Adrenal gland (tissue), 9 donors: ENCODE measurements at regions not wholly inside any gene's neighbourhood (a gene's known extent, or its start where the extent isn't known, plus 50 kb on each side); places are given as distances from the start of the nearest gene placed in this dataset.

Experiments used
- DNase-seq, 7 donors: peaks; one replicate each; pipeline ENCODE4 v3.0.0-alpha.2; 2019 to 2020
- H3K27ac ChIP-seq, 5 donors: fragments of 200-600 bp; sonication (generic) in 4 of 5; 1 replicate in 3 of 5; 2 replicates in 2 of 5; pipeline versions ENCODE4 v1.5.1 to v1.8.0; 2016 to 2020; ENCODE audit warnings: mild to moderate bottlenecking in 1 of 5
- H3K27me3 ChIP-seq: fragments of 200-600 bp; 2 replicates; pipeline ENCODE4 v1.8.0; 2021
- H3K36me3 ChIP-seq, 2 donors: fragments of 200-600 bp; replicated peaks in 1 of 2; 1 replicate in 1 of 2; 2 replicates in 1 of 2; pipeline versions ENCODE4 v1.5.1 to v1.8.0; 2018 to 2022
- H3K4me1 ChIP-seq, 2 donors: fragments of 200-600 bp; replicated peaks in 1 of 2; 1 replicate in 1 of 2; 2 replicates in 1 of 2; pipeline versions ENCODE4 v1.5.1 to v1.8.0; 2018 to 2021
- H3K4me3 ChIP-seq, 4 donors: fragments of 200-600 bp; sonication (generic) in 3 of 4; one replicate each; pipeline ENCODE4 v1.5.1; 2016 to 2018
- H3K9me3 ChIP-seq, 3 donors: fragments of 200-600 bp; sonication (generic) in 1 of 3; replicated peaks in 1 of 3; 1 replicate in 2 of 3; 2 replicates in 1 of 3; pipeline versions ENCODE4 v1.5.1 to v1.8.0; 2016 to 2021
- CTCF ChIP-seq, 6 experiments: fragments of 450-650 bp in 4 of 6; fragments of 200-600 bp in 2 of 6; sonication (generic) in 1 of 6; IDR thresholded peaks; 1 replicate in 5 of 6; 2 replicates in 1 of 6; pipeline versions ENCODE4 v1.5.1 to v1.8.0; 2016 to 2021; ENCODE audit warnings: antibody characterized with exemption in 6 of 6, mild to moderate bottlenecking in 2 of 6, moderate library complexity in 1 of 6
- POLR2A ChIP-seq, 2 donors: fragments of 450-650 bp; IDR thresholded peaks; one replicate each; pipeline ENCODE4 v1.6.1; 2017; ENCODE audit warnings: antibody characterized with exemption in 2 of 2, mild to moderate bottlenecking in 2 of 2, moderate library complexity in 1 of 2
- WGBS, 4 donors: extraction: QIAGEN DNeasy Blood & Tissue Kit in 2 of 4; methylation state at CpG; one replicate each; pipeline versions ENCODE4 v1.1.5 to v1.1.7; 2013 to 2017; 5-methylcytosine and 5-hydroxymethylcytosine counted together
- intact Hi-C, 2 donors: fragments of 100-400 bp; cut with DNase I; formaldehyde crosslinking; loops; one replicate each; pipeline versions ENCODE4 v1.14.1 to v1.15.0; 2022 to 2023
- donor health status: healthy with polysubstance abuse.
- donor health status: Bipolar disorder and iron deficiency.
- donor health status: DM: yes; HTN: yes; CAD: no.
- donor health status: DM: no; HTN: no; CAD: no.
- donor health status: DM: no; HTN: no; CAD: no.

GRCh38 chr2:224241812-224242211 lies 160.1 kb downstream of the FAM124B start:
- 69 to 94% (median 80%) methylated on average over 3 of the region's 3 CpGs for WGBS, 4 donors
- DNase-seq, result no peak
- Histone ChIP-seq H3K36me3 (no peaks in the 10 kb centered on the region), H3K9me3 (no peaks in the 10 kb centered on the region), H3K4me3 (no peak overlapping the region), H3K4me1 (no peaks in the 10 kb centered on the region), H3K27ac (no peak overlapping the region), H3K27me3 (no peaks in the 10 kb centered on the region)
- TF ChIP-seq CTCF (IDR thresholded peaks at IDR 0.05), result no peak
- TF ChIP-seq POLR2A (IDR thresholded peaks at IDR 0.05), result no peak
- intact Hi-C loops, result no loop called here

- no peak overlapping the region for H3K27ac ChIP-seq
- no peak for DNase-seq
- no peak for TF ChIP-seq CTCF (IDR thresholded peaks at IDR 0.05)
- TF ChIP-seq POLR2A (IDR thresholded peaks at IDR 0.05), result no peak
- H3K36me3 ChIP-seq, result no peaks in the 10 kb centered on the region
- no peaks in the 10 kb centered on the region for H3K9me3 ChIP-seq
- no peak overlapping the region for H3K4me3 ChIP-seq
- WGBS, 4 donors, result 29 to 41% (median 33%) methylated on average over 1 of the region's 1 CpG
- H3K4me1 ChIP-seq, result no peaks in the 10 kb centered on the region
- H3K27me3 ChIP-seq, result no peaks in the 10 kb centered on the region
- intact Hi-C loops, result no loop called here
These were observed 160.9 kb downstream of the FAM124B start for GRCh38 chr2:224241001-224241400.

GRCh38 chr2:224223851-224224555 lies 177.9 kb downstream of the FAM124B start:
- intact Hi-C loops, result no loop called here
- TF ChIP-seq CTCF (IDR thresholded peaks at IDR 0.05) (no peak), POLR2A (IDR thresholded peaks at IDR 0.05) (no peak)
- Histone ChIP-seq H3K4me1 (no peaks in the 10 kb centered on the region), H3K36me3 (no peaks in the 10 kb centered on the region), H3K27ac (no peak overlapping the region), H3K4me3 (no peak overlapping the region), H3K9me3 (no peaks in the 10 kb centered on the region), H3K27me3 (no peaks in the 10 kb centered on the region)
- no peak for DNase-seq
- 74 to 84% (median 78%) methylated on average over 2 of the region's 2 CpGs for WGBS, 4 donors

GRCh38 chr2:224222974-224223373 lies 178.9 kb downstream of the FAM124B start:
- intact Hi-C loops, result no loop called here
- Histone ChIP-seq H3K4me3 (no peak overlapping the region), H3K36me3 (no peaks in the 10 kb centered on the region), H3K9me3 (no peaks in the 10 kb centered on the region), H3K27ac (no peak overlapping the region), H3K27me3 (no peaks in the 10 kb centered on the region), H3K4me1 (no peaks in the 10 kb centered on the region)
- 0 to 51% (median 13%) methylated on average over 1 of the region's 1 CpG for WGBS, 4 donors
- DNase-seq, result no peak
- no peak for TF ChIP-seq CTCF (IDR thresholded peaks at IDR 0.05)
- no peak for TF ChIP-seq POLR2A (IDR thresholded peaks at IDR 0.05)
